Ureter (tissue), 1 donor: ENCODE measurements at regions not wholly inside any gene's neighbourhood (a gene's known extent, or its start where the extent isn't known, plus 50 kb on each side); places are given as distances from the start of the nearest gene placed in this dataset.
"Not testable (repeated sequence)": the region's sequence is repeated elsewhere in the genome, so short reads cannot be mapped to it uniquely, and the experiment has no call there.

ENCODE experiments used
- DNase-seq: peaks from one replicate; pipeline ENCODE4 v3.0.0-alpha.2; 2020; ENCODE audit warnings: low spot score
- donor health status: DM: yes; HTN: yes; CAD: no.

- DNase-seq, result no peak
These were observed 128.5 kb downstream of the KCNE4 start for GRCh38 chr2:223180463-223180862.

GRCh38 chr2:223181561-223181960 is 129.6 kb downstream of the KCNE4 start:
- no peak for DNase-seq

DNA sequence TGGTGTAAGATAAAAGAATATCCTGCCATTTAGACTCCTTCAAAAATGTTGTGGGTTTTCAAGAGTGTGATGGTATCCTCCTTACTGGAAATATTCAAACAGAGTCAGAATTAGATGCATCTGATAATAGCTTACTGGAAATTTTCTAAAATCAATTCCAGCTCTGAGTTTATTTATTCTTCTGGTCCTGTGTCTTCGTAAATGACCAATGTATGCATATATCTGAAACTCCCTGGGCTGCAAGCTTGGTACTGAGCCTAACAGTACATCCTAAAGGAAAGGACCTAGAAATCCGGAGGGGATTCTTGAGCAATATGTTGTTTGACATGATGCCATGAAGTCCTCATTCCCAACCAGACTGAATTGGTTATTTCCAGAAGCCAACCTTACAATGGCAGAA is 130.4 kb downstream of the KCNE4 start:
- DNase-seq, result no peak

DNA sequence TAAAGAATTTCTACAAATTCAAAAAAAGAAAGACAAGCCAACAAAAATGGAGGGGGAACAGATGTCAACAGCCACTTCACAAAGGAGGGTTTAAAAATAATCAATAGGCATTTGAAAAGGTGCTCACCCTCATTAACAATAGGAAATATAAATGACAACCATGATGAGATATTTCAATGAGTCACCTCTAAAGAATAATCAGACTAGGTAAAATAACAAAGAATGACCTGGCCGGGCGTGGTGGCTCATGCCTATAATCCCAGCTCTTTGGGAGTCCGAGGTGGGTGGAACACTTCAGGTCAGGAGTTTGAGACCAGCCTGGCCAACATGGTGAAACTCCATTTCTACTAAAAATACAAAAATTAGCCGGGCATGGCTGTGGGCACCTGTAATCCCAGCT is 133.6 kb downstream of the KCNE4 start:
- no peak for DNase-seq

GRCh38 chr2:223187256-223187655 is 135.3 kb downstream of the KCNE4 start:
- DNase-seq, result no peak

DNA sequence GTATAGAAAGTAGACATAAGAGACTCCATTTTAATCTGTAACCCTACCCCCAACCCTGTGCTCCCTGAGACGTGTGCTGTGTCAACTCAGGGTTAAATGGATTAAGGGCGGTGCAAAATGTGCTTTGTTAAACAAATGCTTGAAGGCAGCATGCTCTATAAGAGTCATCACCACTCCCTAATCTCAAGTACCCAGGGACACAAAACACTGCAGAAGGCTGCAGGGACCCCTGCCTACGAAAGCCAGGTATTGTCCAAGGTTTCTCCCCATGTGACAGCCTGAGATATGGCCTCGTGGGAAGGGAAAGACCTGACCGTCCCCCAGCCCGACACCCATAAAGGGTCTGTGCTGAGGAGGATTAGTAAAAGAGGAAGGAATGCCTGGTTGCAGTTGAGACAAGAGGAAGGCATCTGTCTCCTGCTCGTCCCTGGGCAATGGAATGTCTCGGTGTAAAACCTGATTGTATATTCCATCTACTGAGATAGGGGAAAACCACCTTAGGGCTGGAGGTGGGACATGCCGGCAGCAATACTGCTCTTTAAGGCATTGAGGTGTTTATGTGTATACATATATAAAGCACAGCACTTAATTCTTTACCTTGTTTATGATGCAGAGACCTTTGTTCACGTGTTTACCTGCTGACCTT is 138.7 kb downstream of the KCNE4 start:
- not testable (repeated sequence) for DNase-seq

GRCh38 chr2:223196331-223196730 is 144.3 kb downstream of the KCNE4 start:
- DNase-seq, result no peak

GRCh38 chr2:223197046-223197445 is 145.1 kb downstream of the KCNE4 start:
- no peak for DNase-seq

GRCh38 chr2:223199531-223200515 is 147.8 kb downstream of the KCNE4 start:
- DNase-seq, result no peak

DNA sequence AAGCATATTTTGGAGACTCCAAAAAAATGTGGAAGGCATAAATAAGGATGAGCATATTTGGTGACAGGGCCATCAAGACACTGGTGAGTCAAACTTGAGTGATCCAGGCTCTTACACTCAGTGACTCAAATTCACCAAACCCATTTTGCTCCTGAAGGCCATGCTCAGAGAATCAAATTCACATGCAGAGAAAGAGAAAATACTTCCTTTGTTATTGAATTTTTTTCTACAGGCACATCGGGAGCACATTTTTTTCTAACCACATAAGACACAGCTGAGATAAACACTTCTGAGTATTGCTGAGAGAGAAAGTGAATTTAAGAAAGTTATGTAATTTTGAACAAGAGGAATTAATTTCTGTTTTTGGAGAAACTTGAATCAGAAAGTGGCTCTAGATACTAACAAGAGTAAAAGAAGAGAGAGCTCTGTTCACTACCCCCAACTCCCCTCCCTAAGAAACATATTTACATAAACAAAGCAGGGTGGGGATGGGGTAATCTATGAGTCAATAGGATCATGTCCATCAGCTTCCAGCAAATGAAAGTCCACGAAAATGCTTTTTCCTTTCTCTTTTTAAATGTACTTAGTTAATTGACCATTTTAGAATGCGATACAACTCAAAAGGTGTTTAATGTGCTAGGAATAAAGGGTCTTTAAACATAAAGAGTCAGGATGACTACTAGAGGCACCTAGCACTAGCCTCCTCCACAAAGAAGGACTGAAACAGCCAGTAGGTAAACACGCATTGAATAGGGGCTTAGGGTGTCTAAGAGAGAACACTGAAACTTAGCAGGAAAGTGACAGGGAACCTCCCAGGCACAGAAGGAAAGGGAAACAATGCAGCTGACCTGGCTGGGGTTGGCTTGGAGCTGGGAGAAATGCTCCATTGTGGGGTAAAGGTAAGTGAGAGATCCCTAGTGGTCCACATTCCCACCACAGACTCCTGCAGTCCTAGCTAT is 152.3 kb downstream of the KCNE4 start:
- DNase-seq, result no peak

DNA sequence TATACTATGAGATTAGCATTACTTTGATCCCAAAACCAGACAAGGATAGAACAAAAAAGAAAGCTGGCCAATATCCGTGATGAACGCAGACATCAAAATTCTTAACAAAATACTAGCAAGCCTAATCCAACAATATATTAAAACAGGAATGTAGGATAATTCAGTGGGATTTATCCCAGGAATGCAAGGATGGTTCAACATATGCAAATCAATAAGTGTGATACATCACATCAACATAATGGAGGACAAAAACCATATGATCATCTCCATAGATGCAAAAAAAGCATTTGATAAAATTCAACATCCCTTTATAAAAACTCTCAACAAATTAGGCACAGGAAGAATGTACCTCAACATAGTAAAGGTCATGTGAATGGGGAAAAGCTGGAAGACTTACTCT is 158.5 kb downstream of the KCNE4 start:
- no peak for DNase-seq

DNA sequence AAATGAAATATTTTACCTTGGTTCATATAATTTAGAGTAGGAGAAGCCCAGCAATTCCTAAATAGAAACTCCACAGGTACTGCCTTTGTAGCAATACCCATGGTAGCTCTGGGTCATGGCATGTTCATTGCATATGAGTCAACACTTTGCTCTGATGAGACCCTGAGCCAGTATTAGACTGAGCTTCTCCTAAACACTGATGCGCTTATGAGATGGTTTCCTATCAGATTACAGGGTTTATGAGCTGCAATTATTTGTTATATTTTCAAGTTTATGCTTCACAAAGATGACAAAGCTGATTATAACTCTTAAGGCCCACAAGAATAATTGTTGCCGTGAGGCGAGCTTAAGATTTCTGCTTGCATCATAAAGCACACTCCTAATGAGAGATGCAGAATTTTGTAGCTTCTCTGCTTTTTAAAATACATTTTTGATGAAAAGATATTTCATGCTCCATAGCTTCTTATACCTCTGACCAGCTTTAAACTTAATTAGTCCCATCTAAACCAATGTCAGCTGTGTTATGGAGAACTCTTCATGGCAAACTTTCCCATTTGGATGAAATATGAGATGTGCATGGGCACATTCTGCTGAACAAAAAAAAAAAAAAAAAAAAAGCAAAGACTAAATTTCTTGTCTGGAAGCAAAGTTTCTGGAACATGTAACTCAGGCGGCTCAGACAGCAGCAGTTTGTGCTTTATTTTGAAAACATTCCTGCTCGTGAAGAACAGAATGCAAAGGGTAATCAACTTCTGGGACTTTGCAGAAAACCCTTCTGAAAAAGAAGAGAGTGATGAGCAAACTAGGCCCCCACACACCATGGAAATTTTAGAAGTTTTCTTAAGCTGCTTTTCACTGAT is 162.6 kb downstream of the KCNE4 start:
- DNase-seq, result no peak

- DNase-seq, result no peak
These were observed 163.2 kb downstream of the KCNE4 start for GRCh38 chr2:223215254-223215516.

DNA sequence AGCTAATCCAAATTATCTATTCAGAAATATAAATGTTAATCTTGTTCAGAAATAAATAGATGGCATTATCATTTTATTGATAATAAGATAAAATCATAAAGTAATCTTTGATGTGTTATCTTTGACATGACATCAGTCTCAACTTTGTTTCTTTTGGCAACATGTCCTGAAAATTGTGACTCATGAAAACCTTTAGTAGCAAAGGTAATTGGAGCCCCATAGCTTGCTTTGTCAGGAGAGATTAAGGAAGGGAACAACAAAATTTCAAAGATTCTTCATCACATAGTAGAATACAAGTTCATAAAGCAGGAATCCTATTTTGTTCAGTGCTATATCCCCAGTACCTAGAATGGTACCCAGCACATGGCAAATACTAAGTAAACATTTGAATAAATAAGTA is 165.4 kb downstream of the KCNE4 start:
- no peak for DNase-seq

DNA sequence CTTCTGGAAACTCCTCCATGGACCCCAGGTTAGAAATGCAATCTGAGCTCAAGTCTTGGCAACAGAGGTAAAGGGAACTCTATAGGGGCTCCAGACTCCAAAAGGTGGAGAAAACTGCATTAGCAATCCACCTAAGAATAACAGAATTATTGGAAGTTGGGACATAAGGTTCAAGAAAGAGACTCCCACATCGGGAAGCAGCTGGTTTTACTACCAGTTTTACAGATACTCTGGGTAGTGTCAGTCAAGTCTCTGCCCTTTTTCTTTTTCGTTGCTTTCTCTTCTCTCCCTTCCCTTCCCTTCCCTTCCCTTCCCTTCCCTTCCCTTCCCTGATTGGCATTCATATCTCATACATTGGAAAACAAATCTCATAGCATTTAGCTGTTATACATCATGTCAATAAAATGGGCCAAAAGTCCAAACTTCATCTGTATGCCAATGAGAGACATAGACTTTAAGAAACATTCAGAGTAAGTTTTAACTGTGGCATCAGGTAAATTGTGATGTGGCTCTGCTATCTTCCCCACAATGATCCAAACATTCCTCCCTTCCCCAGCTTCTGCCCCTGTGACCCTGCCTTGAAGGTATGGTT is 166.7 kb downstream of the KCNE4 start:
- DNase-seq, result no peak

DNA sequence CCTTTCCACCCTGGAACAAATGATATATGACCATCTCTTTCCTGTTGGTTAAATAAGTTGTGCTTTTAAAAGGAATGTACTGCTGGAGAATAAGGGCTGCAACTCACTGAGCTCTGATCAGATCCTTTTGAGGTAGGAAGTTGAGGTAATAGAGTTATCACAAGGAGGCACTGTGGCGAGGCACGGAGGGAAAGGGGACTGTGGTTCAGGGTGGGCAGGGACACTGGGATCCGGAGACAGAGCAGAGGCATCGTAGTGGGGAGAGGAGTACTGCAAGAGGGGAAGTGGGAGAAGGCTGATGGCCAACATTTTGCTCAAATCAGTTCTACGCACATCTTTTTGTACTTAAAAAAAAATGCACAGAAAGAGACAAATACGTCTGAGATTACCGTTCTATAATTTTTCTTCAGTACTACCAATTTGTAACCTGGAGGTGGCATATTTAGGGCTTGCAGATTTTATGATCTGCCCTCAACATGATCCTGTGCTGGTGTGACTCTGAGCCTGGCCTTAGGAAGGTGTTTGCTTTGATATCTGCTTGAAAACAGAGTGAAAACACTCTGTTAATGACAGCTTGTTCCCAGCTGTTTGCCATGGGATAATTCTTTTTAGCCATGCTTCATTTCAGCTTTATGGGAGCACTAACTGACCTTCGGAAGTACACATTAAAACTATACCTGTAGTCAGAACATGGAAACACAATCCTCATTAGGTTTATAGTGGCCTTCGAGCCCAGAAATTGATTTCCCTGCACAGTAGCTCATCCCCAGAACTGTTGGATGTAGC is 168.1 kb downstream of the KCNE4 start:
- DNase-seq, result no peak

DNA sequence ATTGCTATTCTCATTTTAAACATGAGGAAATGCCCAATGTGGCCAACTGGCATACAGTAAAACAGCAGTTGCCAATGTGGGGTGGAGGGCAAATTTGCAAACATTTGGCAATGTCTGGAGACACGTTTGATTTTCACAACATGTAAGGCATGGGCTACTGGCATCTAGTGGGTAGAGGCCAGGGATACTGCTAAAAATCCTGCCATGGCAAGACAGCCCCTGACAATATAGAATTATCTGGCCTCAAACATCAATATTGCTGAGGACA is 168.6 kb downstream of the KCNE4 start:
- DNase-seq, result no peak

DNA sequence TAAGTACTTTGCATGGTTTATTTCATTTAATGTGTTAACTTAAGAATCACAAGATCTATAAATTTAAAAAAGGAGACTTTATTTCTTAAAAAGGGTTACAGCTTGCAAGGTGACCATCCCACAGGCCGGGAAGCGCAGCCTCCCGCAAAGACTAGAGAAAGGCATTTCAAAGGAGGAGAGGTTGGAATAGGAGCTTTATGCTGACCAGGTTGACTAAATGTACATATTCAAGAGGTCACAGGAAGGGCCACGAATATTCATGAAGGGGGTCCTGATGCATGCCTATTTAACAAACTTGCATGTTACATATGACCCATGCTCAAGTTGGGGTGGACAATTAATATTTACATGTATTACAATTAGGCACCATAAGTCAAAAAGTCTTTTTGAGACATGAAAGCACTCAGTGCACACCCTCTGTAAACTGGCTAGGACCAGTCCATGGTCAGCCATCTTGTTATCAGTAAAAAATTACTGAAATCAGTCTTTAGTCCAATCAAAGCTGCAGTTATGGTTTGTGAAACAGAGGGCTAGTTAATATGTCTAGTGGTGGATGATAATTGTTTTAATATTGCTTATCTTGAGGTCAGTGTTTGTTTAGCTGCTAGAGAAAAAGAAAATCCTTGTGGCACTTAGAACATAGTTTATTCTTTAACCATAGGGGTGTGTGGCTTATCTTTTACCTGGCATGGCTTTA is 169.3 kb downstream of the KCNE4 start:
- no peak for DNase-seq

DNA sequence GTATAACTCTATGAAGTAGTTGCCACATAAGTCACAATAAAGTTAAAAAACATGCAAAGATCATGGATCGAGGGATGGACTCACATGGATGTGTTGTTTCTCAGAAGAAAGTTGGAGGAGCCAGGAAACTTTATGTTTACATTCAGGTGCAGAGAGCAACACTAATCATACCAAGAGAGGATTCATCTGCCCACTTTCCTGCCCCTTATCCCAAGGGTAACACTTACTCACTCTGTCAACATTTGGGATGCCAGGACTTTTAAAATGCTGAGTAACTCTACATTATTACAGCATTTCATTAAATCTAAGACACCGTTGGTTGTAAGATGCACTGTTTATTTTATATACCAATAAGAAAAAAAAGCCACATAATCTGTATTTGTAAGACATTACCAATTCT is 170.4 kb downstream of the KCNE4 start:
- no peak for DNase-seq

DNA sequence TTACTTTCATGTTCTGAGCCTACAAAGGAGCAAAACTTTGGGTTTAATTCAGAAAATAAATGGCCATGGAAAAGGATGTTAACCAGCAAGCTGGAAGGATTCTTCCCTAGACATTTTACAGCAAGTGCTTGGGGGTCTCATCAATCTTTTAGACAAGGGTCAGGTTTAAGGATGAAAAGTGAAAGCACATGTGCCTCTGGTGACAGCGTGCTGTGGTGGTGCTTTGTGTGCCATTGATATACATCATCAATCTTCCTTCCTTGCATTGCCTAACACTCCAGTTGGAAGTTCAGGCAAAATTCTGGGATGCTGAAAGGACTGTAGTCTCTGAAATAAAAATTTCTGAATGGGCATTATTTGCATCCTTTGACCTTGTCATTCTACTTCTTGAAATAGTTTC is 171.2 kb downstream of the KCNE4 start:
- DNase-seq, result no peak
